ENCODE measurements at regions not wholly inside any gene's neighbourhood (a gene's known extent, or its start where the extent isn't known, plus 50 kb on each side); places are given as distances from the start of the nearest gene placed in this dataset.

- H3K36me3 ChIP-seq (ENCODE audit: control insufficient read depth, insufficient read depth, low read length): no peaks in the 10 kb centered on the region
- no peak overlapping the region for H3K4me3 ChIP-seq (ENCODE audit: low read depth, low read length)
- POLR2A ChIA-PET: no interaction called here
- no peaks in the 10 kb centered on the region for H3K4me1 ChIP-seq
- Mint-ChIP-seq H3K9me3 (ENCODE audit: unreplicated experiment) (no peaks in the 10 kb centered on the region), H3K4me1 (ENCODE audit: low read depth, unreplicated experiment) (no peaks in the 10 kb centered on the region), H3K27ac (ENCODE audit: unreplicated experiment) (no peak overlapping the region), H3K36me3 (ENCODE audit: insufficient read depth, unreplicated experiment) (no peaks in the 10 kb centered on the region), H3K27me3 (ENCODE audit: insufficient read depth, unreplicated experiment) (no peaks in the 10 kb centered on the region), H3K4me3 (ENCODE audit: unreplicated experiment) (no peak overlapping the region)
- H3K9me3 ChIP-seq: no peaks in the 10 kb centered on the region
- DNase-seq: no peak
- CTCF ChIA-PET: no interaction called here
- H3K27me3 ChIP-seq (replicated peaks; ENCODE audit: control insufficient read depth, insufficient read depth, low read length): no peaks in the 10 kb centered on the region
- BruUV-seq (replicated peaks): no TSS peak
- intact Hi-C loops (cut with micrococcal nuclease; ENCODE audit: unreplicated experiment): no loop called here
- no peak for TF ChIP-seq CTCF (IDR thresholded peaks at IDR 0.05; ENCODE audit: insufficient read depth in 1 of 2, low read depth in 1 of 2, low read length in 1 of 2, severe bottlenecking in 1 of 2, unreplicated experiment in 1 of 2)
Measured at GRCh38 chr9:16309469-16310271, 560.8 kb downstream of the BNC2 start.

- no peaks in the 10 kb centered on the region for H3K27me3 ChIP-seq (replicated peaks; ENCODE audit: control insufficient read depth, insufficient read depth, low read length)
- no TSS peak for BruUV-seq (replicated peaks)
- Mint-ChIP-seq H3K36me3 (ENCODE audit: insufficient read depth, unreplicated experiment) (no peaks in the 10 kb centered on the region), H3K9me3 (ENCODE audit: unreplicated experiment) (no peaks in the 10 kb centered on the region), H3K4me3 (ENCODE audit: unreplicated experiment) (no peak overlapping the region), H3K4me1 (ENCODE audit: low read depth, unreplicated experiment) (no peaks in the 10 kb centered on the region), H3K27ac (ENCODE audit: unreplicated experiment) (no peak overlapping the region), H3K27me3 (ENCODE audit: insufficient read depth, unreplicated experiment) (no peaks in the 10 kb centered on the region)
- no peaks in the 10 kb centered on the region for H3K36me3 ChIP-seq (ENCODE audit: control insufficient read depth, insufficient read depth, low read length)
- H3K4me3 ChIP-seq (ENCODE audit: low read depth, low read length): no peak overlapping the region
- H3K9me3 ChIP-seq: no peaks in the 10 kb centered on the region
- H3K4me1 ChIP-seq: no peaks in the 10 kb centered on the region
- no peak for TF ChIP-seq CTCF (IDR thresholded peaks at IDR 0.05; ENCODE audit: insufficient read depth in 1 of 2, low read depth in 1 of 2, low read length in 1 of 2, severe bottlenecking in 1 of 2, unreplicated experiment in 1 of 2)
- intact Hi-C loops (cut with micrococcal nuclease; ENCODE audit: unreplicated experiment): no loop called here
- CTCF ChIA-PET: no interaction called here
- POLR2A ChIA-PET: no interaction called here
- DNase-seq: no peak
Measured at GRCh38 chr9:16310278-16311110, 560.0 kb downstream of the BNC2 start.

- POLR2A ChIA-PET: no interaction called here
- BruUV-seq (replicated peaks): no TSS peak
- Mint-ChIP-seq H3K4me3 (ENCODE audit: unreplicated experiment) (no peak overlapping the region), H3K27me3 (ENCODE audit: insufficient read depth, unreplicated experiment) (no peaks in the 10 kb centered on the region), H3K4me1 (ENCODE audit: low read depth, unreplicated experiment) (no peaks in the 10 kb centered on the region), H3K36me3 (ENCODE audit: insufficient read depth, unreplicated experiment) (no peaks in the 10 kb centered on the region), H3K27ac (ENCODE audit: unreplicated experiment) (no peak overlapping the region), H3K9me3 (ENCODE audit: unreplicated experiment) (no peaks in the 10 kb centered on the region)
- Histone ChIP-seq H3K9me3 (no peaks in the 10 kb centered on the region), H3K27me3 (replicated peaks; ENCODE audit: control insufficient read depth, insufficient read depth, low read length) (no peaks in the 10 kb centered on the region), H3K4me1 (no peaks in the 10 kb centered on the region), H3K4me3 (ENCODE audit: low read depth, low read length) (no peak overlapping the region), H3K36me3 (ENCODE audit: control insufficient read depth, insufficient read depth, low read length) (no peaks in the 10 kb centered on the region)
- DNase-seq: no peak
- CTCF ChIA-PET: no interaction called here
- TF ChIP-seq CTCF (IDR thresholded peaks at IDR 0.05; ENCODE audit: insufficient read depth in 1 of 2, low read depth in 1 of 2, low read length in 1 of 2, severe bottlenecking in 1 of 2, unreplicated experiment in 1 of 2): no peak
- intact Hi-C loops (cut with micrococcal nuclease; ENCODE audit: unreplicated experiment): no loop called here
Measured at GRCh38 chr9:16312116-16312515, 558.4 kb downstream of the BNC2 start.

All from Caco-2 (cell line).